HEK293 (cell line): ENCODE measurements at regions not wholly inside any gene's neighbourhood (a gene's known extent, or its start where the extent isn't known, plus 50 kb on each side); places are given as distances from the start of the nearest gene placed in this dataset.
"Not testable (repeated sequence)": the region's sequence is repeated elsewhere in the genome, so short reads cannot be mapped to it uniquely, and the experiment has no call there.

Source experiments
- CTCF ChIA-PET: fragments of 350-600 bp; formaldehyde crosslinking; extraction: SDS; loops from one replicate; lab custom pipeline; 2021; ENCODE audit warnings: antibody characterized with exemption; lab: Yijun Ruan, JAX
- POLR2A ChIA-PET: fragments of 300-600 bp; formaldehyde crosslinking; extraction: SDS; loops from one replicate; lab custom pipeline; 2020; ENCODE audit warnings: antibody characterized with exemption, inconsistent platforms; lab: Yijun Ruan, JAX
- H3K27ac ChIP-seq: fragments of 200-500 bp; sonication (Bioruptor generic); 2 replicates; pipeline ENCODE4 v1.5.1; 2014; ENCODE audit warnings: low read depth, low read length, control low read depth, inconsistent platforms; ENCODE audit errors: extremely low read depth
- H3K36me3 ChIP-seq, 2 experiments: fragments of 200-500 bp in 1 of 2; sonication (Bioruptor generic) in 1 of 2; 1 replicate in 1 of 2; 2 replicates in 1 of 2; pipeline ENCODE4 v1.5.1; 2014 to 2017; ENCODE audit warnings: inconsistent platforms in 2 of 2, low read length in 2 of 2; ENCODE audit not compliant: control insufficient read depth in 2 of 2, insufficient read depth in 1 of 2
- H3K4me1 ChIP-seq: fragments of 200-500 bp; sonication (Bioruptor generic); 2 replicates; pipeline ENCODE4 v1.5.1; 2014; ENCODE audit warnings: mild to moderate bottlenecking, low read length, inconsistent platforms; ENCODE audit not compliant: control insufficient read depth, insufficient read depth
- H3K4me3 ChIP-seq: 2 replicates; pipeline ENCODE4 v1.5.1; 2011; ENCODE audit warnings: low read depth, mild to moderate bottlenecking, control low read depth, low read length, moderate library complexity
- H3K9me3 ChIP-seq: fragments of 200-500 bp; sonication (Bioruptor generic); 2 replicates; pipeline ENCODE4 v1.5.1; 2014; ENCODE audit warnings: low read depth, low read length, inconsistent platforms; ENCODE audit not compliant: control insufficient read depth, insufficient read depth
- MEIS1 ChIP-seq: sonication (generic); formaldehyde crosslinking; IDR thresholded peaks from 2 replicates; pipeline ENCODE4 v1.8.1; 2022; ENCODE audit warnings: missing genetic modification reagents, mild to moderate bottlenecking, borderline replicate concordance
- SETDB1 ChIP-seq: IDR thresholded peaks from one replicate; pipeline ENCODE4 v1.6.1; 2017; ENCODE audit warnings: mild to moderate bottlenecking, low read length, moderate library complexity, mixed read lengths; ENCODE audit not compliant: insufficient read length
- SP2 ChIP-seq: fragments of 450-650 bp; formaldehyde crosslinking; IDR thresholded peaks from 2 replicates; pipeline ENCODE4 v1.5.1; 2016; ENCODE audit warnings: missing biosample characterization, missing genetic modification characterization
- ZBTB1 ChIP-seq: fragments of 450-650 bp; formaldehyde crosslinking; IDR thresholded peaks from 2 replicates; pipeline ENCODE4 v1.5.1; 2016; ENCODE audit warnings: missing biosample characterization, missing genetic modification characterization
- ZNF10 ChIP-seq: fragments of 450-650 bp; formaldehyde crosslinking; IDR thresholded peaks from 2 replicates; pipeline ENCODE4 v1.5.1; 2017; ENCODE audit warnings: missing biosample characterization, missing genetic modification characterization
- ZNF121 ChIP-seq: fragments of 450-650 bp; formaldehyde crosslinking; IDR thresholded peaks from 2 replicates; pipeline ENCODE4 v1.5.1; 2016; ENCODE audit warnings: missing biosample characterization, missing genetic modification characterization
- ZNF148 ChIP-seq: fragments of 450-650 bp; formaldehyde crosslinking; IDR thresholded peaks from 2 replicates; pipeline ENCODE4 v1.5.0; 2017; ENCODE audit warnings: missing biosample characterization, missing genetic modification characterization, borderline replicate concordance
- ZNF157 ChIP-seq: fragments of 450-650 bp; formaldehyde crosslinking; IDR thresholded peaks from 2 replicates; pipeline ENCODE4 v1.5.1; 2016; ENCODE audit warnings: missing biosample characterization, missing genetic modification characterization
- ZNF169 ChIP-seq: fragments of 450-650 bp; formaldehyde crosslinking; IDR thresholded peaks from 2 replicates; pipeline ENCODE4 v1.5.1; 2016; ENCODE audit warnings: missing biosample characterization, missing genetic modification characterization
- ZNF2 ChIP-seq: fragments of 450-650 bp; formaldehyde crosslinking; IDR thresholded peaks from 2 replicates; pipeline ENCODE4 v1.5.1; 2016; ENCODE audit warnings: missing biosample characterization, missing genetic modification characterization
- ZNF488 ChIP-seq: fragments of 450-650 bp; formaldehyde crosslinking; IDR thresholded peaks from 2 replicates; pipeline ENCODE4 v1.5.1; 2016; ENCODE audit warnings: missing biosample characterization, missing genetic modification characterization
- ZNF501 ChIP-seq: fragments of 450-650 bp; formaldehyde crosslinking; IDR thresholded peaks from 2 replicates; pipeline ENCODE4 v1.5.1; 2016; ENCODE audit warnings: missing biosample characterization, missing genetic modification characterization
- ZNF513 ChIP-seq: fragments of 450-650 bp; IDR thresholded peaks from 2 replicates; pipeline ENCODE4 v1.5.1; 2018; ENCODE audit warnings: missing biosample characterization, missing genetic modification characterization
- ZNF776 ChIP-seq: fragments of 450-650 bp; formaldehyde crosslinking; IDR thresholded peaks from 2 replicates; pipeline ENCODE4 v1.5.0; 2017; ENCODE audit warnings: missing biosample characterization, missing genetic modification characterization, borderline replicate concordance
- TF ChIP-seq, protein P1 (sequence below): fragments of 450-650 bp; formaldehyde crosslinking; IDR thresholded peaks from 2 replicates; pipeline ENCODE4 v1.5.1; 2017; ENCODE audit warnings: missing biosample characterization, missing genetic modification characterization
- TF ChIP-seq, protein P2 (sequence below): fragments of 450-650 bp; formaldehyde crosslinking; IDR thresholded peaks from 2 replicates; pipeline ENCODE4 v1.5.1; 2016; ENCODE audit warnings: missing biosample characterization, missing genetic modification characterization

DNA sequence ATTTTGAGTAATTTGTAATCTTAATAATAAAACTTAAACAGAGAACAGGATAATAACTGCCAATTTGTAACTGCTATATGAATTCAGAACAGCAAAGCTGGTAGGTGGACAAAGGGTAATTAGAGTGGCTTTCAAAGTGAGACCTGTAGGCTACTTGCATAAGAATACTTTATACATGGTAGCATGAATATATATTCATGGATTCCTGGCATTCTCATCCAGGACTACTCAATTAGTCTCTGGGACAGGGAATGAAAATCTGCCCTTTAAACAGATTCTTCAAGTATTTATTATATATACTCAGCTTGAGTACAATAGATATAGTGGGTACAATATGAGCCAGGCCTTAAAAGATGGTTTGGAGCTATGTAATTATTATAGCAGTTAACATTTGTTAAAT is 419.9 kb downstream of the PIK3C3 start:
- H3K27ac ChIP-seq: no peak overlapping the region
- no peaks in the 10 kb centered on the region for H3K4me1 ChIP-seq
- POLR2A ChIA-PET: no interaction called here
- CTCF ChIA-PET: no interaction called here
- no peak overlapping the region for H3K4me3 ChIP-seq
- TF ChIP-seq, protein P1, sequence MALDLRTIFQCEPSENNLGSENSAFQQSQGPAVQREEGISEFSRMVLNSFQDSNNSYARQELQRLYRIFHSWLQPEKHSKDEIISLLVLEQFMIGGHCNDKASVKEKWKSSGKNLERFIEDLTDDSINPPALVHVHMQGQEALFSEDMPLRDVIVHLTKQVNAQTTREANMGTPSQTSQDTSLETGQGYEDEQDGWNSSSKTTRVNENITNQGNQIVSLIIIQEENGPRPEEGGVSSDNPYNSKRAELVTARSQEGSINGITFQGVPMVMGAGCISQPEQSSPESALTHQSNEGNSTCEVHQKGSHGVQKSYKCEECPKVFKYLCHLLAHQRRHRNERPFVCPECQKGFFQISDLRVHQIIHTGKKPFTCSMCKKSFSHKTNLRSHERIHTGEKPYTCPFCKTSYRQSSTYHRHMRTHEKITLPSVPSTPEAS (tag by site-specific recombination): no peak
- TF ChIP-seq MEIS1 (CRISPR knock-in tag): no peak
- TF ChIP-seq ZNF501 (tag by site-specific recombination): no peak
- TF ChIP-seq, protein P2, sequence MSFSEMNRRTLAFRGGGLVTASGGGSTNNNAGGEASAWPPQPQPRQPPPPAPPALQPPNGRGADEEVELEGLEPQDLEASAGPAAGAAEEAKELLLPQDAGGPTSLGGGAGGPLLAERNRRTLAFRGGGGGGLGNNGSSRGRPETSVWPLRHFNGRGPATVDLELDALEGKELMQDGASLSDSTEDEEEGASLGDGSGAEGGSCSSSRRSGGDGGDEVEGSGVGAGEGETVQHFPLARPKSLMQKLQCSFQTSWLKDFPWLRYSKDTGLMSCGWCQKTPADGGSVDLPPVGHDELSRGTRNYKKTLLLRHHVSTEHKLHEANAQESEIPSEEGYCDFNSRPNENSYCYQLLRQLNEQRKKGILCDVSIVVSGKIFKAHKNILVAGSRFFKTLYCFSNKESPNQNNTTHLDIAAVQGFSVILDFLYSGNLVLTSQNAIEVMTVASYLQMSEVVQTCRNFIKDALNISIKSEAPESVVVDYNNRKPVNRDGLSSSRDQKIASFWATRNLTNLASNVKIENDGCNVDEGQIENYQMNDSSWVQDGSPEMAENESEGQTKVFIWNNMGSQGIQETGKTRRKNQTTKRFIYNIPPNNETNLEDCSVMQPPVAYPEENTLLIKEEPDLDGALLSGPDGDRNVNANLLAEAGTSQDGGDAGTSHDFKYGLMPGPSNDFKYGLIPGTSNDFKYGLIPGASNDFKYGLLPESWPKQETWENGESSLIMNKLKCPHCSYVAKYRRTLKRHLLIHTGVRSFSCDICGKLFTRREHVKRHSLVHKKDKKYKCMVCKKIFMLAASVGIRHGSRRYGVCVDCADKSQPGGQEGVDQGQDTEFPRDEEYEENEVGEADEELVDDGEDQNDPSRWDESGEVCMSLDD (tag by site-specific recombination): no peak
- TF ChIP-seq SETDB1: no peak
- TF ChIP-seq ZBTB1 (tag by site-specific recombination): no peak
- TF ChIP-seq ZNF169 (tag by site-specific recombination): no peak
- no peak for TF ChIP-seq ZNF10 (tag by site-specific recombination)
- no peak for TF ChIP-seq ZNF513
- TF ChIP-seq ZNF776 (tag by site-specific recombination): no peak
- TF ChIP-seq SP2 (tag by site-specific recombination): no peak
- no peak for TF ChIP-seq ZNF121 (tag by site-specific recombination)
- TF ChIP-seq ZNF157: no peak
- no peak for TF ChIP-seq ZNF488 (tag by site-specific recombination)
- no peak for TF ChIP-seq ZNF148 (tag by site-specific recombination)
- no peak for TF ChIP-seq ZNF2 (tag by site-specific recombination)
- H3K36me3 ChIP-seq: no peaks in the 10 kb centered on the region
- H3K9me3 ChIP-seq: no peaks in the 10 kb centered on the region

DNA sequence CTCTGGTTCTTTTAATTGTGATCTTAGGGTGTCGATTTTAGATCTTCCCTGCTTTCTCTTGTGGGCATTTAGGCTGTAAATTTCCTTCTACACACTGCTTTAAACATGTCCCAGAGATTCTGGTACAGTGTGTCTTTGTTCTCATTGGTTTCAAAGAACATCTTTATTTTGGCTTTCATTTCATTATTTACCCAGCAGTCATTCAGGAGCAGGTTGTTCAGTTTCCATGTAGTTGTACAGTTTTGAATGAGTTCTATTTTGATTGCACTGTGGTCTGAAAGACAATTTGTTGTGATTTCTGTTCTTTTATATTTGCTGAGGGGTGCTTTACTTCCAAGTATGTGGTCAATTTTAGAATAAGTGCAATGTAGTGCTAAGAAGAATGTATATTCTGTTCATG is 423.8 kb downstream of the PIK3C3 start:
- H3K4me3 ChIP-seq, POLR2A ChIA-PET, H3K27ac ChIP-seq, H3K36me3 ChIP-seq, H3K9me3 ChIP-seq, CTCF ChIA-PET, H3K4me1 ChIP-seq: not testable (repeated sequence)

DNA sequence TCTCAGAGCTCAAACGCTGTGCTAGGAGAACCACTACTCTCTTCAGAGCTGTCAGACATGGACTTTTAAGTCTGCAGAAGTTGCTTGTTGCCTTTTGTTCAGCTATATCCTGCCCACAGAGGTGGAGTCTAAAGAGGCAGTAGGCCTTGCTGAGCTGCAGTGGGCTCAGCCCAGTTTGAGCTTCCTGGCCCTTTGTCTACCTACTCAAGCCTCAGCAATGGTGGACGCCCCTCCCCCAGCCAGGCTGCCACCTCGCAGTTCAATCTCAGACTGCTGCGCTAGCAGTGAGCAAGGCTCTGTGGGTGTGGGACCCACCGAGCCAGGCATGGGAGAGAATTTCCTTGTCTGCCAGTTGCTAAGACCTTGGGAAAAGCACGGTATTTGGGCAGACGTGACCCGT is 426.2 kb downstream of the PIK3C3 start:
- POLR2A ChIA-PET, H3K4me3 ChIP-seq, H3K27ac ChIP-seq, CTCF ChIA-PET, H3K9me3 ChIP-seq, H3K4me1 ChIP-seq, H3K36me3 ChIP-seq: not testable (repeated sequence)
